AML-193 (cell line): ENCODE measurements at regions not wholly inside any gene's neighbourhood (a gene's known extent, or its start where the extent isn't known, plus 50 kb on each side); places are given as distances from the start of the nearest gene placed in this dataset.

ENCODE experiments used
- DNase-seq, 2 experiments: peaks; one replicate each; lab custom pipeline; 2025; lab: John Stamatoyannopoulos, UW

- no peak for DNase-seq
These were observed 437.3 kb upstream of the MPDZ start for GRCh38 chr9:13716601-13717321.

GRCh38 chr9:13716090-13716489 is 436.6 kb upstream of the MPDZ start:
- DNase-seq = no peak

GRCh38 chr9:13715430-13715829 is 435.9 kb upstream of the MPDZ start:
- no peak for DNase-seq

- no peak for DNase-seq
These were observed 428.4 kb upstream of the MPDZ start for GRCh38 chr9:13707612-13708576.

- DNase-seq = no peak
These were observed 426.4 kb upstream of the MPDZ start for GRCh38 chr9:13705918-13706317.

- DNase-seq = no peak
These were observed 425.9 kb upstream of the MPDZ start for GRCh38 chr9:13705373-13705772.

- no peak for DNase-seq
These were observed 411.1 kb upstream of the MPDZ start for GRCh38 chr9:13690595-13690994.

GRCh38 chr9:13689925-13690324 is 410.4 kb upstream of the MPDZ start:
- DNase-seq = no peak

GRCh38 chr9:13688990-13689600 is 409.6 kb upstream of the MPDZ start:
- DNase-seq = no peak

- DNase-seq = no peak
These were observed 408.9 kb upstream of the MPDZ start for GRCh38 chr9:13688223-13688989.

- DNase-seq = no peak
These were observed 405.2 kb upstream of the MPDZ start for GRCh38 chr9:13684656-13685055.

GRCh38 chr9:13677801-13678200 is 398.3 kb upstream of the MPDZ start:
- DNase-seq = no peak

- no peak for DNase-seq
These were observed 396.1 kb upstream of the MPDZ start for GRCh38 chr9:13675638-13676000.

GRCh38 chr9:13674926-13675637 is 395.6 kb upstream of the MPDZ start:
- no peak for DNase-seq

GRCh38 chr9:13673348-13673747 is 393.9 kb upstream of the MPDZ start:
- no peak for DNase-seq

- no peak for DNase-seq
These were observed 386.1 kb upstream of the MPDZ start for GRCh38 chr9:13665418-13666066.

- DNase-seq = no peak
These were observed 381.5 kb upstream of the MPDZ start for GRCh38 chr9:13661014-13661413.

- DNase-seq = no peak
These were observed 372.6 kb upstream of the MPDZ start for GRCh38 chr9:13651969-13652663.

- no peak for DNase-seq
These were observed 372.0 kb upstream of the MPDZ start for GRCh38 chr9:13651526-13651925.

GRCh38 chr9:13648676-13649075 is 369.2 kb upstream of the MPDZ start:
- DNase-seq = no peak
